GM21528 (cell line): ENCODE measurements at regions not wholly inside any gene's neighbourhood (a gene's known extent, or its start where the extent isn't known, plus 50 kb on each side); places are given as distances from the start of the nearest gene placed in this dataset.

ENCODE experiments used
- ATAC-seq: cut with Tn5 transposase; IDR thresholded peaks from one replicate; pipeline ENCODE4 v1.9.1; 2021; ENCODE audit warnings: mild to moderate bottlenecking, moderate library complexity; ENCODE audit not compliant: unreplicated experiment, low FRiP score

DNA sequence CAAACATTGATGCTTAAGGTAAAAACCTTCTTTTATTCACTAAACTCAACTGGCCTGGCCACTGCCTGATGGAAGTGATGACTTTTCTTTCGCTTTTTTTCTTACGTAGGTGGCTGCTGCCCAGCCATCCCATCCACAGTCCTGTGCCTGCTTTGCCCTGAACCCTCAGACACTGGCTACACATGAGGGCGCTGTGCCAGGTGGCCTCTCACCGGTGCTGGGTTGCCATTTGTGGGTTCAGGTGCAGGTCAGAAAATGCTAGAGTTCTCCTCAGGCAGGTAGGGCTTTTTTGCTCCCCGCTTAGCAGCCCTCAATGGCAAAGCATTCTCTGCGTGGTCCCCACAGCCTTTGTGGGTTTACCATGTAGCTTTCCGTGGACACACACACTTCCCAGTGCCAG lies 88.3 kb upstream of the PRR23E start:
- no peak for ATAC-seq

- no peak for ATAC-seq
These were observed 87.3 kb upstream of the PRR23E start for GRCh38 chr3:127105587-127105986.

- ATAC-seq: no peak
These were observed 86.9 kb upstream of the PRR23E start for GRCh38 chr3:127106053-127106452.

DNA sequence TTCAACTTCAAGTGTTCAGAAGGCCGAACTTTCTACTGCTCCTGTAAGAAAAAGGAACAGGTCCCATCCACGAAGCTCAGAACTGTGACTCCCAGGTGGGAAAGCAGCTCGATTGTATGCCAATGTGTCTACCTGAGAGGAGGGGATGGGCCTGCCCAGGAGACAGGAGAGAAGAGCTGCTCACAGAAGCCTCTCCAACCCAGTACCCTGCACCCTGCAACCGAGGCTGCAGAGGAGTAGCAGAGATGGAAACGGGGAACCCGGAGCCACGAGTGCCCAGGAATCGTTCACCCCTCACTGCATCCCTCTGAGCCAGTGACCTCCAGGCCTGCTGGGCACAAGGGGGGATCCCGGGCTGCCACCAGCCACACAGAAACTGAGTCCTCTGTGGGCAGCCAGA lies 86.5 kb upstream of the PRR23E start:
- ATAC-seq: no peak

DNA sequence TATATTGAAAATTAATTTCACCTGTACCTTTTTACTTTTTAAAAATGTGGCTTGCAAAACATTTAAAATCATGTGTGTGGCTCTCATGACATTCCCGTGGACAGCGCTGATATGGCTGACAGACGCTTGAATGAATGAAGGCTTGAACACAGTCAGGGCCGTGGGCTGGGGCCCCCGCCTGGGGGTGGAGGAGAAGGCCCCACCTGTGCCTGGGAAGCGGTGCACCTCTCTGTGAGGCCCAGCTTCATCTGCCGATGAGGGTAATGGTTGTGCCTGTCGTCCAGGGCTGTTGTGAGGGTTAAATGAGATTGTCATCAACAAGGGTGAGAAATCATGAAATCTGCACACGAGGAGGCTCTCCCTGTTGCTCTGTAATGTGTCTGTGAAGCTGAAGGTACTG lies 85.9 kb upstream of the PRR23E start:
- ATAC-seq: no peak

GRCh38 chr3:127107491-127108375 lies 85.2 kb upstream of the PRR23E start:
- no peak for ATAC-seq

DNA sequence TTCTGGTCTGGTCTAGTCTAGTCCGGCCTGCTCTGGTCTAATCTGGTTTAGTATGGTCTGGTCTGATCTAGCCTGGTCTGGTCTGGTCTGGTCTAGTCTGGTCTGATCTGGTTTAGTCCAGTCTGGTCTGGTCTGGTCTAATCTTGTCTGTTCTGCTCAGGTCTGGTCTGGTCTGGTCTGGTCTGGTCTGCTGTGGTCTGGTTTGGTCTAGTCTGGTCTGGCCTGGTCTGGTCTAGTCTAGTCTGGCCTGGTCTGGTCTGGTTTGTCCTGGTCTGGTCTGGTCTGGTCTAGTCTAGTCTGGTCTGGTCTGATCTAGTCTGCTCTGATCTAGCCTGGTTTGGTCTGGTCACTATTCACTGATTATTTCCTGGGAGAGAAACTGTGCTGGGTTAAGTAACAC lies 84.1 kb upstream of the PRR23E start:
- ATAC-seq: no peak

DNA sequence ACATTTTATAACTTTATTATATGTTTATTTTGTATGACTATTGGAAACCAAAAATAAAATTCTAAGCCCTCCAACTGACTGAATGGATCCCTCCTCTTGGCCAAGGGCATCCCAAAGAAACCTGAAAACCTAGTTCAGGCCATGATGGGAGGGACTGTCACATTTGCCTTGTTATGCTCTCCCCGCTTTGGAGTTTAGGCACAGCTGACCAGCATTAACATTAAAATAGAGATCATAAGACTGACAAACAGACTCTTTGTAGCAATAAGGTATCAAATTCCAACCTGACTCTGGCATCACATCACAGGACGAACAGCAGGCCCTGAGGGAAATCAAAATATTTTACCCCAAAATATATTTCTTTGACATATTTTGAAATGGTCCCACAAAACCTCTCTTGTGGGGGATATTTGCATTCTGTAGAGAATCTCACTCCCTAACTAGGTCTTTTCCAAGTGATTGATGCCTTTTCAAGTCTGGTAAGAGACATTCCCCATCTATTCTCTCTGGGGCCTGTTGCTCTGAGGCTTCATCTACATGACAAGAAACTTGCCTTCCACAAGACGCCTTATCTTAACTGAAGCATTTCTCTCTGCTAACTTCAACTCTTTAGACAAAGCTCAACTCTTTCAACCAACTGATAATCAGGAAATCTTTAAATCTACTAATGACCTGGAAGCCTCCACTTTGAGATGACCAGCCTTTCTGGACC lies 81.8 kb upstream of the PRR23E start:
- ATAC-seq: no peak

- no peak for ATAC-seq
These were observed 79.9 kb upstream of the PRR23E start for GRCh38 chr3:127112796-127113570.

DNA sequence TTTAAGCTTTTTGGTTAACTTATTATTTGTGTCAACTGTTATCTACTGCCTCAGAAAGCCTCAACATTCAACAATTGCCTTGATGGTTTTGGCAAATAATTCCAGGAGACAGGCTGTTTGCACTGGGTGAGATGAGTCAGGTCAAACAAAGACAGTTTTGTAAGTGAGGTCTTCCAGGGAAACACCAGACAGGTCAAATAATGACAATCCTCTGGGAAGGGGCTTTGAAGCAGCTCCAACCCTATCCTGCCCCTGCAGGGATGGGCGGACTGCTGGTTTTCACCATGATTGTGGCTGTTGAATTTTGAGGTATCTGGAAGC lies 79.4 kb upstream of the PRR23E start:
- ATAC-seq: no peak

GRCh38 chr3:127114337-127115070 lies 78.4 kb upstream of the PRR23E start:
- ATAC-seq: no peak

GRCh38 chr3:127115691-127116351 lies 77.1 kb upstream of the PRR23E start:
- ATAC-seq: no peak

- no peak for ATAC-seq
These were observed 74.6 kb upstream of the PRR23E start for GRCh38 chr3:127118366-127118765.

DNA sequence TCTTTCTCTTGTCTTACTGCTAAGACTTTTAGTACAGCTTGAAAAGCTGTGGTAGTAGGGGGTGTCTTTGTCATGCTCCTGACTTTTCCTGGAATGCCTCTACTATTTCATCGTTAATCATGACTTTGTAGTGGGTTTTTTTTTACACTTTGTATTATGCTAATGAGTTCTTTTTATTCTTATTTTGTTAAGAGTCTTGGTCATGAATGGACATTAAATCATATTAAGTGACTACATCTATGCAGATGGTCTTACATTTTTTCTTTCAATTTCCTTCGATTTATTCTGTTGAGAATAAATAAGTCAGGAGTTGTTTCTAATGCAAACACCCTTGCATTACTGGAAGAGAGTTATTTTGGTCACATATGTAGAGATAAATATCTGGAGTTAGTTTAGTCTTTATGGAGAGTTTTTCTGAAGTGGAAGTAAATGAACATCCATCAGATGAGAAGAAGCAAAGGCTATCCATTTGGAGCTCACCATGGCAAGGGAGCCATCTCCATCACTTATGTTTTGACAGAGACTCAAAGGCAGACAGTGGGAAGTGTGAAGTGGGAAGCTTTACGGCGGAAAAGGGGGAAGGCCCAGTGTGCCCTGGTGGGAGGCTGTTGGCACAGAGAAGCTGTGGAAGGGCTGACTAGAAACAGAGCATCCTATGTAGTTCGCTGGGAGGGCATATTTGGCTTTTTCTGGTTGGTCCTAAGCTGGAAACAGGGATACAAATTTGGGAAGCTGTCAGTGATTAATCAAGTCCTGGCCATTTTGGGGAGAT lies 73.1 kb upstream of the PRR23E start:
- no peak for ATAC-seq

DNA sequence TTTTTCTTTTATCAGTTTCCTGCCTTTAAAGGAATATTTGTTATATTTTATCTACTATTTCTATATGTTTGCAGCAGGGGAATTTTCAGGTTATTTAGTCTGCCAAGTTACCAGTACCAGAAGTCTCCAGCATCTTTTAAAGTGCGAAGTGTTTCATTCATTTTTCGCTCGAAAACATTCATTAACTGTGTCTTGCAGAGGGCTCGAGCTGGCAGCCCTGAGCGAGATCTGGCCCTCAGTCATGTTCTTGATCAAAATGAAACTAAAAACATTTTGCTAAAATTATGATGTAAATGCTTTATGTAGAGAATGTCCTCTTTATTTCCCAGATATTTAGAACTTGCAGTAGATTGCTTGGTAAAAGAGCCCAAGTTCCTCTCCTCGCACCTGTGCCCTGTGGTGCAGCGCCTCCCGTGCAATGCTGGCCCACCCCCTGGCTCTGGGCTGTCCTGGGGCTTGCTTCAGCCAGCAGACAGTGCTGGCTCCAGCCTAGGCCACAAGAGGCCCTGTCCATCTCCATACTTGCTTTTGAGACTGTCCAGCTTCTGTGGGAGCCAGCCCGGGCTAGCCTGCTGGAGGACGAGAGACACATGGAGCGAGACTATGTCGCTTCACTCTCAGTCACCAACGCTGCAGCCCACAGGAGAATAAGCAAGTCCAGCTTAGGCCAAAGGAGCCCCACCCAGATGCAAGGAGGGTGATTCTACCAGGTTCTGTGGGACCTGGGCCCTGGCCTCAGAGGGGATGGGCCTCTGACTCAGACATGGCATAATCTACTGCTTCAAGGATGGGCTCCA lies 71.9 kb upstream of the PRR23E start:
- no peak for ATAC-seq

DNA sequence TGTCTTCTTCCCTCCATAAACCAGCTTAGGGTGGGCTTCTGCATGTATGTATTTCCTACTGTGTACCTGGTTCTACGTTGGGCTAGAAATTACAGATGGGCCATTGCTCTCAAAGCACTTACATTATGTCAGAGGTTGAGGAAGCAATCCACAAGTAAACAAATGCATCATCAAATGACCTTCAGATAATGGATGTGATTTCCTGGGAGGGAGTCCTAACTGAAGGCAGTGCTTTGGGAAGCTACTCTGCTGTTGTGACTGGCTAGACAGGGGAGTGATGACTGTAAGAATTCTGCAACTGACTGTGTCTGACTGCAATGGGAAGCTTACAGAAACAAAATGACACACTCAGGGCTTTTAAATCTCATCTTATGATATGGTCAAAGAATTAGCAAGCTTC lies 71.0 kb upstream of the PRR23E start:
- no peak for ATAC-seq

GRCh38 chr3:127123533-127123932 lies 69.4 kb upstream of the PRR23E start:
- ATAC-seq: no peak

GRCh38 chr3:127124120-127124519 lies 68.8 kb upstream of the PRR23E start:
- no peak for ATAC-seq
